ENCODE measurements at regions not wholly inside any gene's neighbourhood (a gene's known extent, or its start where the extent isn't known, plus 50 kb on each side); places are given as distances from the start of the nearest gene placed in this dataset.

DNA sequence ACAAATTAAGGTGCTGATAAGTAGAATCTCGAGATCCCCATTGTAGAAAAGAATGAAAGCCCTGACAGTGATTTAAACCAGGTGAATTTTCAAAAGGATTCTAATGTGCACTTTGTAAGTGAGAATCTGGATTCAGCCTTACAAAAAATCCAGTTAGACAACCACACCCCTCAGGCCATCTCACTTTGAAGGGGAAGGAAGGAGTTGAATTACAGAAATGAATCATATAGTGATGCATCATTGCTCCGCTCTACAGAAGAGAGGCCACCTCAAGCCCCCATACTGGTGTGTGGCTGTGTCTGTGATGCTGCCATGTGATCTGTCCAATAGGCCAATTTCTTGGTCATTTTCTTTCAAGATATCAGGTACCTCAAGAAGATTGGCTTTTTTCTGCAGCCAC, 85.5 kb upstream of the NT5E start:
- TF ChIP-seq, protein P1, sequence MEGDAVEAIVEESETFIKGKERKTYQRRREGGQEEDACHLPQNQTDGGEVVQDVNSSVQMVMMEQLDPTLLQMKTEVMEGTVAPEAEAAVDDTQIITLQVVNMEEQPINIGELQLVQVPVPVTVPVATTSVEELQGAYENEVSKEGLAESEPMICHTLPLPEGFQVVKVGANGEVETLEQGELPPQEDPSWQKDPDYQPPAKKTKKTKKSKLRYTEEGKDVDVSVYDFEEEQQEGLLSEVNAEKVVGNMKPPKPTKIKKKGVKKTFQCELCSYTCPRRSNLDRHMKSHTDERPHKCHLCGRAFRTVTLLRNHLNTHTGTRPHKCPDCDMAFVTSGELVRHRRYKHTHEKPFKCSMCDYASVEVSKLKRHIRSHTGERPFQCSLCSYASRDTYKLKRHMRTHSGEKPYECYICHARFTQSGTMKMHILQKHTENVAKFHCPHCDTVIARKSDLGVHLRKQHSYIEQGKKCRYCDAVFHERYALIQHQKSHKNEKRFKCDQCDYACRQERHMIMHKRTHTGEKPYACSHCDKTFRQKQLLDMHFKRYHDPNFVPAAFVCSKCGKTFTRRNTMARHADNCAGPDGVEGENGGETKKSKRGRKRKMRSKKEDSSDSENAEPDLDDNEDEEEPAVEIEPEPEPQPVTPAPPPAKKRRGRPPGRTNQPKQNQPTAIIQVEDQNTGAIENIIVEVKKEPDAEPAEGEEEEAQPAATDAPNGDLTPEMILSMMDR (conservative IDR thresholded peaks at IDR 0.05), result no peak
- TF ChIP-seq ZFX (IDR thresholded peaks at IDR 0.05), result no peak

Measured in C4-2B (cell line).